GM19023 (cell line): ENCODE measurements at regions not wholly inside any gene's neighbourhood (a gene's known extent, or its start where the extent isn't known, plus 50 kb on each side); places are given as distances from the start of the nearest gene placed in this dataset.
"Not testable (repeated sequence)": the region's sequence is repeated elsewhere in the genome, so short reads cannot be mapped to it uniquely, and the experiment has no call there.

Source experiments
- ATAC-seq: cut with Tn5 transposase; IDR thresholded peaks from one replicate; pipeline ENCODE4 v1.9.1; 2021; ENCODE audit warnings: mild to moderate bottlenecking, moderate library complexity; ENCODE audit not compliant: unreplicated experiment

DNA sequence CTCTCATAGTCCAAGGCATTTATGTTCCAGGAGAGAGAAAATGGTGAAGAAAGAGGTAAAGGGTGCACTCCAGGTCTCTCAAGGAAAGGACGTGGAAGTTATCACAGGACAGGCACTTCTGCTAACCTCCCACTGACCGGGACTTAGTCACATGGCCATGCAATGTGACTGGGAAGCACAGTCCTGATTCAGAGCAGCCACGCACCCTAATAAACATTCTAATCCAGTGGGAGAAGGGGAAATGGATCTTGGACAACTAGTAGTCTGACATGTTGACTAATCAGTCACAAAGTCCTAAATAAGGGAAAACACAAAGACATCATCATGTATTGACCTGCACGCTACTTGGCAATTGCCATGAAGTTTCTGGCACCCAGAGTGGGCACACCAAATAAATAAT lies 417.5 kb upstream of the ZMIZ1 start:
- no peak for ATAC-seq

DNA sequence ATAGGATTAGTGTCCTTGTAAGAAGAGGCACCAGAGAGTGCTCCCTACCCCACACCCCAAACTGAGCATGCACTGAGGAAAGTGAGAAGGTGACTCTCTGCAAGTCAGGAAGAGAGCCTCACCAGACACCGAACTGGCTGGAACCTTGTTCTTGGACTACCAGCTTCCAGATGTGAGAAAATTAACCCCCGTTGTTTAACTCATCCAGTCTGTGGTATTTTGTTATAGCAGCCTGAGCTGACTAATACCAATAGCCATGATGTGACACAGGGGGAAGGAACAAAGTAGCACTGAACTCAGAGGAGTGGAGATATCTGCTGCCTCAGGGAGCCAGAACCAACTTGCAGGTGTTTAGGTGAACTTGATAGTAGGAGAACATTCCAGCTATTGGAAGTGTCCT lies 415.2 kb upstream of the ZMIZ1 start:
- no peak for ATAC-seq

- no peak for ATAC-seq
These were observed 414.6 kb upstream of the ZMIZ1 start for GRCh38 chr10:78654047-78654590.

DNA sequence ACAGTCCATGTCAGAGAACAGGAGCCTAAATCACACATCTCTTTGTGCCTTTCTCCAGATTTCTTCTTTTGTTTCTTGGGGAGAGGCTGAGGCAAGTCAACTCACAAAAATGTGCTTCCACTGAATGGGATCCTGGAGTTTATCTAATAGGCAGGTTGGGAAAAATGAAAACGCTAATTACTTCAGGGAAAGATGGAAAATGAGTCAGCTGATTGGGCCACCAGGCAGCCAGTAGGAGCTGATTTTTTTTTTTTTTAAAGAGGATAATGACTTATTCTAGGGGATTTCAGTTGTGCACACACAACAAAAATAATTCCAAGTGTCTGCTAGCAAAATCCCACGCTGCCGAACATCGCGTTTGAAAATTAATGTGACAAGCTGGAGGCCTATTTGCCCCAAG lies 412.8 kb upstream of the ZMIZ1 start:
- no peak for ATAC-seq

GRCh38 chr10:78656417-78657162 lies 412.2 kb upstream of the ZMIZ1 start:
- ATAC-seq, result no peak

GRCh38 chr10:78657163-78657861 lies 411.5 kb upstream of the ZMIZ1 start:
- peak; percentile 48 for ATAC-seq

GRCh38 chr10:78657862-78658165 lies 411.0 kb upstream of the ZMIZ1 start:
- ATAC-seq, result no peak

- peak; percentile 62 for ATAC-seq
These were observed 409.8 kb upstream of the ZMIZ1 start for GRCh38 chr10:78658645-78659597.

DNA sequence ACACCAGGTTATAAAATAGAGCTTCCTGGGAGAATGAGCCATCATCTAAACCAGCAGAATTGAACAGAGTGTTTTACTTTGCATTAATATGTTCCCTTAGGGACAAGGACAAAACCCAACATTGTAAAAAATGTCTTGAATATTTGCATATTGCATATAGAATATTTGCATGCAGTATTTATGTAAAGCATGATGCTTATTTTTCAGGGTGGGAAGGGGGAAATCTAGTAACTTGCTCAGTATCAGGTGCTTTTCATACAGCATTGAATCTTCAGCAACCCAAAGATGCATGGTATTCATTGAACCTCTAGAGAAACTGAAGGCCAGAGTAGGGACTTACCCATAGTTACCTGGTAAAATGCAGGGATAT lies 409.2 kb upstream of the ZMIZ1 start:
- ATAC-seq, result no peak

GRCh38 chr10:78660446-78661106 lies 408.2 kb upstream of the ZMIZ1 start:
- ATAC-seq, result no peak

DNA sequence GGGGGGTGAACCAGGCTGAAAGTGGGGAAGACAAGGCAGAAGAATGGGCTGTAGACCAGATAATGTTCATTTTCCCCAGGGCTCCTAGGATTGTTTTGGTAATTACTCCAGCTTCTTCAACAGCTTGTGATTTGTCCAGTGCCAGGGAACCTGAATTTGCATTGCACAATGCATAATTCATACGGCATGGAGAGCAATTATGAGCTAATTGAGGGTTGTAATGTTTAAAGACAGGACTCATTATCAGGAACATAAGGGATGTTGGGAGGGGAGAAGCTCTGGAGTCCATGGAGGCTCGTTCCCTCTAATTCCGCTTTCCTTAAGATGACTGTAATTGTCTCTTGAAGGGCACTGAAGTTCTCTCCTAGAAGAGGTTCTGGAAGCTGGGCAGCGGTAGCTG lies 405.0 kb upstream of the ZMIZ1 start:
- ATAC-seq, result no peak

GRCh38 chr10:78664929-78665553 lies 403.7 kb upstream of the ZMIZ1 start:
- no peak for ATAC-seq

DNA sequence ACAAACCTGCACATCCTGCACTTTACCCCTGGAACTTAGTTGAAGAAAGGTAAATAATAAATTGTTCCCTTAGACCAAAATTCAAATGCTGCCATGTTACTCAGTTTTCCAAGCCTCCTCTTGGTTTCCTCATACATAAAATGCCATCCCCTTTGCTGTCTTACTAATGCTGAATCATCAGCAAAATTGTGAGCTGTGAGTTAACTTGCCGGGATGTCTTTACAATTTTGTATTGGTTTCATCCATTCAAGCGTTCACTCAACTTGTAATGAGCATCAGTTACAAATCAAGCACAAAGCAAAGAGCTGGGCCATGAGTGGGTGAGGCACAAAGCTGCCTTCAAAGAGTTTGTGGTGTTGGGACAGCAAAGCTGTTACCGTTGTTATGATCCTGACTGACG lies 395.8 kb upstream of the ZMIZ1 start:
- no peak for ATAC-seq

DNA sequence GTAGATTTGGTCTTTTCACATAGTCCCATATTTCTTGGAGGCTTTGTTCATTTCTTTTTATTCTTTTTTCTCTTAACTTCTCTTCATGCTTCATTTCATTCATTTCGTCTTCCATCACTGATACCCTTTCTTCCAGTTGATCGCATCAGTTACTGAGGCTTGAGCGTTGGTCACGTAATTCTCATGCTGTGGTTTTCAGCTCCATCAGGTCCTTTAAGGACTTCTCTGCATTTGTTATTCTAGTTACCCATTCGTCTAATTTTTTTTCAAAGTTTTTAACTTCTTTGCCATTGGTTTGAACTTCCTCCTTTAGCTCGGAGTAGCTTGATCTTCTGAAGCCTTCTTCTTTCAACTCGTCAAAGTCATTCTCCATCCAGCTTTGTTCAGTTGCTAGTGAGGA lies 387.6 kb upstream of the ZMIZ1 start:
- not testable (repeated sequence) for ATAC-seq

GRCh38 chr10:78681986-78682385 lies 386.8 kb upstream of the ZMIZ1 start:
- not testable (repeated sequence) for ATAC-seq

DNA sequence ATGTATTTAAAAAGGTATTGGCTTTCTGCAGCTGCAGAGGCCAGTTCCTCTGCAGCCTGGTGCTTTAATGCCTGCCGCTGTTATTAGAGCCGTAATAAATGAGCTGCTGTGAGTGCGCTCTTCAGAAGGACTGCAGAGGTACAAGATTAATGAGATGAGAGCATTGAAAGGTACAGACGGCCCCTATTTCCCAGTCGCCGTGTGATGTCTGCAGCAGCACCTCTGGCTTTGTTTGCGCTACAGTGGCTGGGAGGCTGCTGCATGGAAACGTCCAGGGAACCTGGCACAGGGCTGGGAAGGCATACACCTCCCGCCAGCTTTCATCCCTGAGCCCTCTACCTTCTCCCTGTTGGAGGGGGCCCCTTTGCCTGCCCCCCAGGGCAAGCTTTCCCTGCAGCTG lies 383.8 kb upstream of the ZMIZ1 start:
- ATAC-seq, result no peak

- ATAC-seq, result no peak
These were observed 383.2 kb upstream of the ZMIZ1 start for GRCh38 chr10:78685466-78686103.

DNA sequence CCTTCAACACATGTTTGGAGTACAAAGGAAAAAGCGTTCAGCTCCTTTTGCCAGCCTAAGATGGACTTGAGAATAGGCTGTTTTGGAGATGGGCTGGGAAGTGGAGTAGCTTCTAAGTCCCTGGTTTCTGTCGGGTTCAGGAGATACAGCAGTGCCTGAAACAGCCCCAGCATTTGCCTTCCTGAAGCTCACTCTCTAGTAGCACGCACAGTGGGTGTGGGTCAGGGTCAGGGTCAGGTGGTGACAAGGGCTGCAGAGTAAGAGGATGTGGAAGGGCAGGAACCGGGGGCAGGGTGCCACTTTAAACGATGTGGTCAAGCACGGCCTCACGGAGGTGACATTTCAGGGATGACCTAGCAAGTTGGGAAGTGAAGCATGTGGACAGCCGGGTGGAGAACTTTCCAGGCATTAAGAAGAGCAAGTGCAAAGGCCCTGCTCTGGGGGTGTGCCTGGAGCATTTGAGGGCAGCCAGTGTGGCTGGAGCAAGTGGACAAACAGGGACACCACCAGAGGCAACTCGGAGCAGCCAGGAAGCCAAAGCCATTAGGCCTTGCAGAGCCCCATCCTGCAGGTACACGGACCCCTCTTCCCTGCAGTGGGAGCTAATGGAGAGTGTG lies 382.2 kb upstream of the ZMIZ1 start:
- no peak for ATAC-seq

DNA sequence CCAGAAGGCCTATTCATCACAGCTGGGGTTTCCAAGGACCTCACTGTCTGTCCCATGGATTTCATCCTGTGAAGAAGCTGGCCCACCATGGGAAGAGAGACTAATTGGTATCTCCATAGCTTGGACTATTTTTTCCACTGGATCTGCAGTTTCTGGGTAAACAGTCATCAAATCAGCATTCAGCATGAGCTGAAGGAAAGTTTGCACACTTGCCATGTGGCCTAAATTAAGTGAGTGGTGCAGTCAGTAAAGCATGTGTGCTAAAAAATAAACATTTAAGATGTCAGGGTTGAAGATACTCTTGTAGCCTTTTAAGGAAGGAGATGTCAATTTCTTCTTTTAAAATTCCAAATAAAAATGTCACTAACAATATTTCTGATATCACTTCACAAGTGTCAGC lies 381.1 kb upstream of the ZMIZ1 start:
- no peak for ATAC-seq
